ENCODE measurements at regions not wholly inside any gene's neighbourhood (a gene's known extent, or its start where the extent isn't known, plus 50 kb on each side); places are given as distances from the start of the nearest gene placed in this dataset.

DNA sequence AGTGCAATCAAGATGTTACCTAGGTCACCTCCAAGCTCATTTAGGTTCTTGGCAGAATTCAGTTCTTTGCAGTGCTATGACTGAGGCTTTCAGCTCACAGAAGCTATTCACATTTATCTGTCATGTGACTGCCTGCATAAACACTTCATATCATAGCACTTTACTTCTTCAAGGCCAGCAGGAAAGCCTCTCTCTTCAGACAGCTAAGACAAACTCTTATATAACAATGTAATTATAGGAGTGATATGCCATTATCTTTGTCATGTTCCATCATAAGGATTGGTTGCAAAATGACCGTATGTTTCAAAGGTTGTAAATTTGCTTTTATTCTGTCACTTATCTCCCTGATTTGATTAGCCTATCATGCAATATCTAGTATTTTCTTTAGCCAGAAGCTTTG is 78.8 kb upstream of the TMEM196 start:
- Histone ChIP-seq H3K18ac (ENCODE audit: insufficient read length, low read depth, low read length) (no peak overlapping the region), H3K56ac (ENCODE audit: insufficient read length, low read depth, low read length) (no peak overlapping the region), H3K9ac (ENCODE audit: extremely low read depth, insufficient read length, low read length) (no peak overlapping the region), H3K79me1 (ENCODE audit: insufficient read depth, low read depth, low read length, poor library complexity, severe bottlenecking) (no peaks in the 10 kb centered on the region), H3T11ph (ENCODE audit: low read length) (no peak overlapping the region), H3K14ac (ENCODE audit: insufficient read depth, low read length) (no peak overlapping the region), H4K8ac (replicated peaks; ENCODE audit: insufficient read length, low read depth, low read length) (no peak overlapping the region), H3K4me1 (ENCODE audit: insufficient read depth, low read length) (no peaks in the 10 kb centered on the region), H3K23ac (ENCODE audit: insufficient read length, low read depth, low read length) (no peak overlapping the region), H2BK120ac (ENCODE audit: low read depth, low read length, poor library complexity, severe bottlenecking) (no peak overlapping the region), H3K23me2 (ENCODE audit: insufficient read length, low read depth, low read length, poor library complexity, severe bottlenecking) (no peaks in the 10 kb centered on the region), H2BK15ac (ENCODE audit: low read depth, low read length) (no peak overlapping the region), H3K4me2 (ENCODE audit: insufficient read depth, insufficient read length, low read length) (no peak overlapping the region), H3K27ac (ENCODE audit: insufficient read length, low read depth, low read length) (no peak overlapping the region), H3K9me3 (ENCODE audit: control insufficient read depth, low read depth, low read length) (no peaks in the 10 kb centered on the region), H4K5ac (ENCODE audit: insufficient read length, low read depth, low read length) (no peak overlapping the region), H4K91ac (ENCODE audit: insufficient read length, low read depth, low read length) (no peak overlapping the region), H2BK20ac (ENCODE audit: low read depth, low read length, poor library complexity, severe bottlenecking) (no peak overlapping the region), H3K79me2 (ENCODE audit: insufficient read depth, low read length) (no peaks in the 10 kb centered on the region), H2AFZ (ENCODE audit: low read length) (no peak overlapping the region), H2AK5ac (ENCODE audit: insufficient read length, low read length) (no peak overlapping the region), H2BK12ac (ENCODE audit: insufficient read length, low read depth, low read length) (no peak overlapping the region), H3K27me3 (ENCODE audit: insufficient read depth, low read length) (no peaks in the 10 kb centered on the region), H4K20me1 (ENCODE audit: control insufficient read depth, insufficient read depth, insufficient read length) (no peaks in the 10 kb centered on the region), H3K4ac (ENCODE audit: low read depth, low read length) (no peak overlapping the region), H2BK5ac (ENCODE audit: insufficient read length, low read length) (no peak overlapping the region)
- H3K4me1 Mint-ChIP-seq: peaks cover 5 to 6% of the 10 kb centered on the region in 2 experiments
- no peak for DNase-seq
- H3K4me3 Mint-ChIP-seq: no peak overlapping the region
- H3K36me3 Mint-ChIP-seq (ENCODE audit: insufficient read depth in 1 of 3, low read depth in 3 of 3): no peaks in the 10 kb centered on the region
- TF ChIP-seq, protein P1, sequence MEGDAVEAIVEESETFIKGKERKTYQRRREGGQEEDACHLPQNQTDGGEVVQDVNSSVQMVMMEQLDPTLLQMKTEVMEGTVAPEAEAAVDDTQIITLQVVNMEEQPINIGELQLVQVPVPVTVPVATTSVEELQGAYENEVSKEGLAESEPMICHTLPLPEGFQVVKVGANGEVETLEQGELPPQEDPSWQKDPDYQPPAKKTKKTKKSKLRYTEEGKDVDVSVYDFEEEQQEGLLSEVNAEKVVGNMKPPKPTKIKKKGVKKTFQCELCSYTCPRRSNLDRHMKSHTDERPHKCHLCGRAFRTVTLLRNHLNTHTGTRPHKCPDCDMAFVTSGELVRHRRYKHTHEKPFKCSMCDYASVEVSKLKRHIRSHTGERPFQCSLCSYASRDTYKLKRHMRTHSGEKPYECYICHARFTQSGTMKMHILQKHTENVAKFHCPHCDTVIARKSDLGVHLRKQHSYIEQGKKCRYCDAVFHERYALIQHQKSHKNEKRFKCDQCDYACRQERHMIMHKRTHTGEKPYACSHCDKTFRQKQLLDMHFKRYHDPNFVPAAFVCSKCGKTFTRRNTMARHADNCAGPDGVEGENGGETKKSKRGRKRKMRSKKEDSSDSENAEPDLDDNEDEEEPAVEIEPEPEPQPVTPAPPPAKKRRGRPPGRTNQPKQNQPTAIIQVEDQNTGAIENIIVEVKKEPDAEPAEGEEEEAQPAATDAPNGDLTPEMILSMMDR (conservative IDR thresholded peaks at IDR 0.05): no peak
- no peaks in the 10 kb centered on the region for H3K27me3 Mint-ChIP-seq (ENCODE audit: low read depth)
- WGBS (ENCODE audit: extremely low coverage, insufficient read length, low lambda C conversion rate): no CpG with 5 or more reads among the region's 1 CpG
- H3K9me3 Mint-ChIP-seq: no peaks in the 10 kb centered on the region
- H3K27ac Mint-ChIP-seq: no peak overlapping the region
